ENCODE measurements at regions not wholly inside any gene's neighbourhood (a gene's known extent, or its start where the extent isn't known, plus 50 kb on each side); places are given as distances from the start of the nearest gene placed in this dataset.
"Not testable (repeated sequence)": the region's sequence is repeated elsewhere in the genome, so short reads cannot be mapped to it uniquely, and the experiment has no call there.

GRCh38 chr4:187726485-187726884 lies 269.1 kb upstream of the ZFP42 start:
- H3K4me3 ChIP-seq (ENCODE audit: low read depth, low read length) = no peak overlapping the region
- DNase-seq (ENCODE audit: low read depth) = no peak
- no peak for TF ChIP-seq CTCF (conservative IDR thresholded peaks at IDR 0.05; ENCODE audit: low read depth, low read length)

GRCh38 chr4:187732524-187732923 lies 263.0 kb upstream of the ZFP42 start:
- DNase-seq (ENCODE audit: low read depth) = no peak
- no peak overlapping the region for H3K4me3 ChIP-seq (ENCODE audit: low read depth, low read length)
- no peak for TF ChIP-seq CTCF (conservative IDR thresholded peaks at IDR 0.05; ENCODE audit: low read depth, low read length)

GRCh38 chr4:187739771-187740170 lies 255.8 kb upstream of the ZFP42 start:
- no peak overlapping the region for H3K4me3 ChIP-seq (ENCODE audit: low read depth, low read length)
- TF ChIP-seq CTCF (conservative IDR thresholded peaks at IDR 0.05; ENCODE audit: low read depth, low read length) = no peak
- no peak for DNase-seq (ENCODE audit: low read depth)

GRCh38 chr4:187744911-187745310 lies 250.7 kb upstream of the ZFP42 start:
- H3K4me3 ChIP-seq (ENCODE audit: low read depth, low read length) = no peak overlapping the region
- DNase-seq (ENCODE audit: low read depth) = no peak
- no peak for TF ChIP-seq CTCF (conservative IDR thresholded peaks at IDR 0.05; ENCODE audit: low read depth, low read length)

- H3K4me3 ChIP-seq (ENCODE audit: low read depth, low read length); DNase-seq (ENCODE audit: low read depth): not testable (repeated sequence)
Measured at GRCh38 chr4:187750652-187751051, 244.9 kb upstream of the ZFP42 start.

GRCh38 chr4:187767158-187767557 lies 228.4 kb upstream of the ZFP42 start:
- H3K4me3 ChIP-seq (ENCODE audit: low read depth, low read length) = no peak overlapping the region
- no peak for TF ChIP-seq CTCF (conservative IDR thresholded peaks at IDR 0.05; ENCODE audit: low read depth, low read length)
- no peak for DNase-seq (ENCODE audit: low read depth)

GRCh38 chr4:187767687-187768086 lies 227.9 kb upstream of the ZFP42 start:
- no peak for DNase-seq (ENCODE audit: low read depth)
- TF ChIP-seq CTCF (conservative IDR thresholded peaks at IDR 0.05; ENCODE audit: low read depth, low read length) = no peak
- H3K4me3 ChIP-seq (ENCODE audit: low read depth, low read length) = no peak overlapping the region

GRCh38 chr4:187770345-187770744 lies 225.2 kb upstream of the ZFP42 start:
- DNase-seq (ENCODE audit: low read depth) = no peak
- TF ChIP-seq CTCF (conservative IDR thresholded peaks at IDR 0.05; ENCODE audit: low read depth, low read length) = no peak
- no peak overlapping the region for H3K4me3 ChIP-seq (ENCODE audit: low read depth, low read length)
